Lower leg skin (tissue), 4 donors: ENCODE measurements at regions not wholly inside any gene's neighbourhood (a gene's known extent, or its start where the extent isn't known, plus 50 kb on each side); places are given as distances from the start of the nearest gene placed in this dataset.

Experiments
- DNase-seq, 2 donors: peaks; one replicate each; pipeline ENCODE4 v3.0.0-alpha.2; 2019; ENCODE audit warnings: low spot score in 2 of 2
- H3K4me3 ChIP-seq: fragments of 200-600 bp; sonication (generic); 2 replicates; pipeline ENCODE4 v1.5.1; 2017; ENCODE audit warnings: mild to moderate bottlenecking, low read depth; ENCODE audit not compliant: poor library complexity, severe bottlenecking
- POLR2A ChIP-seq, 2 donors: fragments of 450-650 bp; IDR thresholded peaks; one replicate each; pipeline ENCODE4 v1.6.1; 2016 to 2017; ENCODE audit warnings: antibody characterized with exemption in 2 of 2, mild to moderate bottlenecking in 1 of 2, moderate library complexity in 1 of 2
- WGBS, 2 donors: methylation state at CpG; one replicate each; pipeline ENCODE4 v1.1.5; 2018; 5-methylcytosine and 5-hydroxymethylcytosine counted together
- intact Hi-C: fragments of 100-400 bp; cut with DNase I; formaldehyde crosslinking; loops from one replicate; pipeline ENCODE4 v1.15.0; 2023; ENCODE audit warnings: low total_unique reads
- TF ChIP-seq, protein P1 (sequence below), 3 donors: fragments of 450-650 bp; IDR thresholded peaks; one replicate each; pipeline ENCODE4 v1.5.1; 2016; ENCODE audit warnings: antibody characterized with exemption in 3 of 3, mild to moderate bottlenecking in 3 of 3, moderate library complexity in 2 of 3

DNA sequence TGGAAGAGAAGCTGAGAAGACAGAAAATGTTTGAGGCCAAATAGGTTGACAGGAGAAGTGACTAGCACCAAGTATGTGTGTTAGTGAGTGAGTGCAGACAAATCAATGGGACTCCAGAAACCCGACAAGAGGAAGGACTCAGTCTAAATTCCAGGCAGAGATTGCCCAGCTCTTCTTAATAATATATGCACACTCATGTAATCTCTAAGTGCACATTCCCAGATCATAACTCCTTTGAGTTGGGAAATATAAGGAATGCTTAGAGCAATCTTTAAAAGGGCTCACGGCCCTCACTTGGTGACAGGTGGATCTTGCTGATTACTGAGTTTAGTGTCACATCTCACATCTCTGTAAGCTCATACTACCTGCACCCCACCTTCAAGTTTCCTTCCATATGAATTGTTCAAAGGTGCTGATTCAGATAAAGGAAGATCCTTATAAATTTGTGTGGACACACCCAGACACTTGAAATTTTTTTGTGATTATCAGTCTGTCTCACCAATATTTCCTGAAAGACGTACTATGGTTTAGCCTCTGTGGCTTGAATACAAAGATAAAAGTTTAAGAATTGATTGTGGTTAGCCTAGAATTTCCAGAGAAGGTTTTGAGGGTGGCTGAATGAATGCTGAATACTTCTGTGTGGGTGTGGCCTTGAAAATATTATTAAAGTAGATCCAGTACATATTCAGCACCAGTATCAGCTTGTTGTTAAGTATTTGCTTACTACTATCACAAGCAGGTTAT lies 205.1 kb upstream of the UGT8 start:
- no peak overlapping the region for H3K4me3 ChIP-seq
- TF ChIP-seq, protein P1, sequence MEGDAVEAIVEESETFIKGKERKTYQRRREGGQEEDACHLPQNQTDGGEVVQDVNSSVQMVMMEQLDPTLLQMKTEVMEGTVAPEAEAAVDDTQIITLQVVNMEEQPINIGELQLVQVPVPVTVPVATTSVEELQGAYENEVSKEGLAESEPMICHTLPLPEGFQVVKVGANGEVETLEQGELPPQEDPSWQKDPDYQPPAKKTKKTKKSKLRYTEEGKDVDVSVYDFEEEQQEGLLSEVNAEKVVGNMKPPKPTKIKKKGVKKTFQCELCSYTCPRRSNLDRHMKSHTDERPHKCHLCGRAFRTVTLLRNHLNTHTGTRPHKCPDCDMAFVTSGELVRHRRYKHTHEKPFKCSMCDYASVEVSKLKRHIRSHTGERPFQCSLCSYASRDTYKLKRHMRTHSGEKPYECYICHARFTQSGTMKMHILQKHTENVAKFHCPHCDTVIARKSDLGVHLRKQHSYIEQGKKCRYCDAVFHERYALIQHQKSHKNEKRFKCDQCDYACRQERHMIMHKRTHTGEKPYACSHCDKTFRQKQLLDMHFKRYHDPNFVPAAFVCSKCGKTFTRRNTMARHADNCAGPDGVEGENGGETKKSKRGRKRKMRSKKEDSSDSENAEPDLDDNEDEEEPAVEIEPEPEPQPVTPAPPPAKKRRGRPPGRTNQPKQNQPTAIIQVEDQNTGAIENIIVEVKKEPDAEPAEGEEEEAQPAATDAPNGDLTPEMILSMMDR (IDR thresholded peaks at IDR 0.05) = no peak
- TF ChIP-seq POLR2A (IDR thresholded peaks at IDR 0.05) = no peak
- DNase-seq = no peak
- 70 to 72% methylated on average over 3 of the region's 3 CpGs for WGBS, 2 donors
- intact Hi-C loops = no loop called here

DNA sequence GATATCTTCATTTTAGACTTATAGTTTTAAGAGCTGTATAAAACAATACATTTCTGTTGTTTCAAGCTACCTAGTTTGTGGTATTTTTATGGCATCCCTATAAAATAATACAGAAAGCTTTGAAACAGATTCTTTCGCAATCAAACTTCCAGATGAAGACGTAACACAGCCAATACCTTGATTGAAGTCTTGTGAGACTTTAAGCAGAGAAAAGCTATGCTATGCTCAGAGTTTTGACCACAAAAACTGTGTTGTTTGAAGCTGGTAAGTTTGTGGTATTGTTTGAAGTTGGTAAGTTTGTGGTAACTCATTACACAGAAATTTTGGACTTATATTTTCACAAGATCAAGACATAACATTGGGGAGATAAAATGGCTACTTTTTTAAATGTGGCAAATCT lies 201.8 kb upstream of the UGT8 start:
- intact Hi-C loops = no loop called here
- TF ChIP-seq, protein P1 (IDR thresholded peaks at IDR 0.05) = no peak
- no peak for TF ChIP-seq POLR2A (IDR thresholded peaks at IDR 0.05)
- DNase-seq = no peak
- H3K4me3 ChIP-seq = no peak overlapping the region
- WGBS, 2 donors = 71 to 75% methylated on average over 2 of the region's 2 CpGs

DNA sequence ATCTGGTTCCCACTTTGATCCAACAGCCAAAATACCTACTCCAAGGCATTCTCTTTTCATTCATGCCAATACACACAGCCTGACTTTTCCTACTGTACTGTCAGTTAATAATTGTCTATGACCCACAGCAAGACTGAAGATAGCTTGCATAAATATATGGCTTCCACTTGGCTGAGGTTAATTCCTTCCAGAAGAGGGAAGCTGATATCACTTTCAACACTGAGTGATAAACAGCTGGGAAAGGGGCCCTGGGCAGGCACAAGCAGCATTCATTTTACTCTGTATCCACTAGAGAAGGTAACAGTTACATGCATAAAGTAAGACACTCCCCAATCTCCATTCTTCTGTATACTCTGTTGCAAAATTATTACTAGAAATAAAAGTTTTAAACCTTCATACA lies 200.2 kb upstream of the UGT8 start:
- DNase-seq = no peak
- no peak overlapping the region for H3K4me3 ChIP-seq
- intact Hi-C loops = no loop called here
- no peak for TF ChIP-seq POLR2A (IDR thresholded peaks at IDR 0.05)
- TF ChIP-seq, protein P1 (IDR thresholded peaks at IDR 0.05) = no peak

DNA sequence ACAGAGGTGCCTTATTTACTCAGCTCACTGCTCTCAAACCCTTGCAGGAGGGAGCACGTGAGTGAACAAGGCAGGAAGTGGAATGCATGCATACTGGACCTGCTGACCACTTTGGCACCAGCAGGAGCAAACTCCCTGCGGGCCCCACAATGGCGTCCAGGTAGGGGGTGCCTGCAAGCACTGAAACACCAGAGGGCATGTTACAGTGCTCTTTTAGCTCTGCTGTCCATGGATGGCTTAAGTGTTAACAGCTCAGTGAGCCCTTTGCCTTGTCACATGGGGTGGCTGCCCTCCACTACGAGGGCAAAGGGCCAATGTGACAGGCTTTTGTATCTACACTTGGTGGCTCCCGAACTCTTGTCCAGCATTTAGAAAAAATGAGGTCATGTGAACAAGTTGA lies 199.5 kb upstream of the UGT8 start:
- intact Hi-C loops = no loop called here
- TF ChIP-seq, protein P1 (IDR thresholded peaks at IDR 0.05) = no peak
- TF ChIP-seq POLR2A (IDR thresholded peaks at IDR 0.05) = no peak
- H3K4me3 ChIP-seq = no peak overlapping the region
- no peak for DNase-seq
- 54 to 57% methylated on average over 5 of the region's 5 CpGs for WGBS, 2 donors

DNA sequence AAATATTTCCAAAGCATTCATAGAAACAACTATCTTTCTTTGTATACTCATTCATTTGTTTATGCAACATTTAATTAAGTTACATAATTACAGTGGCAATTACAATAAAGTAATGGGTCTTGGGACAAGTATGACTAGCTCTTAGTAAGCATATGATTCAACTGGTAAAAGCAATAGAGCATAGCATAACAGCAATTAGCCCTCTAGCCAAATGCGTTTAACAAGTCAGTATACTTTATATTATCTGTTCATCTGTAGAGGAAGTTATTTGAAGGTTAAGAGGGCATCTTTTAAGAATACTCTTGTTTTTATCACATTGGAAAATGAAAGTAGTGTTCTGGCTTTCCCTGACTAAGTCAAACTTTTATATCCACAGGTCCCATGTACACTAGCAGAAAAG lies 198.1 kb upstream of the UGT8 start:
- DNase-seq = no peak
- TF ChIP-seq, protein P1 (IDR thresholded peaks at IDR 0.05) = no peak
- no peak for TF ChIP-seq POLR2A (IDR thresholded peaks at IDR 0.05)
- WGBS, 2 donors = 25 to 44% methylated on average over 1 of the region's 1 CpG
- no peak overlapping the region for H3K4me3 ChIP-seq
- intact Hi-C loops = no loop called here

DNA sequence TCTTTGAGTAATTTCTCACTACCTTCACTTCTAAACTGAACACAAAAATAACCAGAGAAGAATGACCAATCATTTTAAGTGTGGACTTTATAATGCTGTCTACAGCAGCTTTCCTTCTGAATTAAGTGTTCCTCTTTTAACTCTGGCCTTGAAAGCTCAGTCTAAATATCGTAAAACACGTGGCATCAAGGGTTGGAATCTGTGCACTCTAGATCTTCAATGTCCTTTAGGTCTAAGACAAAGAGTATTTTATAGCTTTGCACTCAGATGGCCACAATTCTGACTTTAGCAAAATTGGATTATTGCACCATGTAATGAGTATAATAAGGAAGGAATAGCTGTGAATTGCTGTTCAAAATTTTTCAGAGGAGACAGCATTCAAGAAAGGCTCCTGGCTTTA lies 197.1 kb upstream of the UGT8 start:
- DNase-seq = no peak
- TF ChIP-seq POLR2A (IDR thresholded peaks at IDR 0.05) = no peak
- TF ChIP-seq, protein P1 (IDR thresholded peaks at IDR 0.05) = no peak
- intact Hi-C loops = no loop called here
- 75 to 76% methylated on average over 2 of the region's 2 CpGs for WGBS, 2 donors
- H3K4me3 ChIP-seq = no peak overlapping the region
